A204.1 (cell line): ENCODE measurements at regions not wholly inside any gene's neighbourhood (a gene's known extent, or its start where the extent isn't known, plus 50 kb on each side); places are given as distances from the start of the nearest gene placed in this dataset.

Experiments used
- FAIRE-seq: peaks from 2 replicates; lab custom pipeline; 2012; peaks lifted over from hg19 to GRCh38; lab: Jason Lieb, UNC

GRCh38 chr12:93299262-93299846 is 78.4 kb upstream of the NUDT4 start:
- no peak for FAIRE-seq

- no peak for FAIRE-seq
Observed at GRCh38 chr12:93300611-93301021, 77.1 kb upstream of the NUDT4 start.

- FAIRE-seq: no peak
Observed at GRCh38 chr12:93302331-93303229, 75.1 kb upstream of the NUDT4 start.

GRCh38 chr12:93306636-93307035 is 71.1 kb upstream of the NUDT4 start:
- FAIRE-seq: no peak

- FAIRE-seq: no peak
Observed at GRCh38 chr12:93308281-93308680, 69.4 kb upstream of the NUDT4 start.

GRCh38 chr12:93311827-93312226 is 65.9 kb upstream of the NUDT4 start:
- FAIRE-seq: no peak

GRCh38 chr12:93314177-93314497 is 63.6 kb upstream of the NUDT4 start:
- no peak for FAIRE-seq

- FAIRE-seq: no peak
Observed at GRCh38 chr12:93315385-93315906, 62.3 kb upstream of the NUDT4 start.

- FAIRE-seq: no peak
Observed at GRCh38 chr12:93315907-93316622, 61.7 kb upstream of the NUDT4 start.

- no peak for FAIRE-seq
Observed at GRCh38 chr12:93316623-93316971, 61.1 kb upstream of the NUDT4 start.

GRCh38 chr12:93317227-93317626 is 60.5 kb upstream of the NUDT4 start:
- FAIRE-seq: no peak

GRCh38 chr12:93318720-93319522 is 58.8 kb upstream of the NUDT4 start:
- no peak for FAIRE-seq

GRCh38 chr12:93319523-93320050 is 58.1 kb upstream of the NUDT4 start:
- FAIRE-seq: no peak

GRCh38 chr12:93322784-93323183 is 54.9 kb upstream of the NUDT4 start:
- no peak for FAIRE-seq

GRCh38 chr12:93323625-93324329 is 53.9 kb upstream of the NUDT4 start:
- FAIRE-seq: no peak

GRCh38 chr12:93325855-93326254 is 51.9 kb upstream of the NUDT4 start:
- no peak for FAIRE-seq
